ENCODE measurements at regions not wholly inside any gene's neighbourhood (a gene's known extent, or its start where the extent isn't known, plus 50 kb on each side); places are given as distances from the start of the nearest gene placed in this dataset.

DNA sequence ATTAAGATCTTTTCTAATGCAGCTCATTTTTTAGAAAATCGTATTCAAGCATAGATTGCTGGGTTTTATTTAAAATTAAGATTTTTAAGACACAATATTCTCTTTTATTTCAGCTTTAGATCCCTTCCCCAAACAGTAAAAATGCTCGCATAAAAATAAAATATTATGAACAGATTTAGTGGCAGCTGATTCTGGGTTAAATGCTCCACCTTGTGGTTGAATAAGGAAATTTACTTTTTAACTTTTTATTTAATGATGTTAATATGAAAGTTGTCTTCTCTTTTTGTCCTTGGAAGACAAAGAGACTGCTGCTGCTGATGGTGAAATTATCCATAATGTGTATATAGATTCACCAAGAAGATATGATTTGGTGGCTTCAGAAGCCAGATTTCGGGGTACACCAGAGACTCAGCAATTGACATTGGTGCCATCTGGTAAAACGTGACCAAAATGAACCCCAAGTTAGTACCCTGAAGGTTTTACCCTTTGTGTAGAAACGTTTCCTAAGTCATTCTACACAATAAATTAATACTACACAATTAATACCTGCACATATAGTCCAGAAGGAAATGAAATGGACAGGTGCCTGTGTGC lies 128.0 kb downstream of the ADAMTS1 start:
- CTCF ChIA-PET: interaction anchor here (0.7 to 1.2 kb wide), 4 partner anchors 122 to 548 kb away, joined by 3 to 5 read pairs (median 4); partner anchors contain the start of gene APP
- Histone ChIP-seq H3K9me2 (replicated peaks; ENCODE audit: low read length) (no peaks in the 10 kb centered on the region), H3K27me3 (ENCODE audit: low read length) (no peaks in the 10 kb centered on the region), H3F3A (ENCODE audit: low read length, unreplicated experiment) (no peaks in the 10 kb centered on the region), H3K4me2 (ENCODE audit: low read length) (no peak overlapping the region), H3K79me2 (ENCODE audit: low read length) (no peaks in the 10 kb centered on the region), H3K4me3 (ENCODE audit: low read length) (no peak overlapping the region), H3K36me3 (ENCODE audit: low read depth, low read length) (no peaks in the 10 kb centered on the region), H2AFZ (ENCODE audit: low read length) (no peak overlapping the region), H3K4me1 (ENCODE audit: insufficient read depth, low read length) (peaks cover 13% of the 10 kb centered on the region; the same call in 1 of the 2 replicates), H3K27ac (ENCODE audit: low read length) (no peak overlapping the region), H3K9me3 (ENCODE audit: low read length) (no peaks in the 10 kb centered on the region), H4K20me1 (ENCODE audit: low read length) (no peaks in the 10 kb centered on the region), H3K9ac (ENCODE audit: low read length) (no peak overlapping the region)
- no TSS peak for BruUV-seq (replicated peaks)
- POLR2A ChIA-PET (ENCODE audit: unreplicated experiment): interaction anchor here (0.7 kb wide), 1 partner anchor 29 kb away, joined by 3 read pairs; no protein-coding TSS in a partner anchor
- DNase-seq: peak; percentile 60
- intact Hi-C loops (cut with micrococcal nuclease): loop anchor here (1.0 to 10.0 kb wide), 6 partner anchors 210 to 835 kb away; partner anchors contain the start of gene APP
- peak; percentile 20; the same call in 1 of the 2 replicates for ATAC-seq
- TF ChIP-seq, protein P1, sequence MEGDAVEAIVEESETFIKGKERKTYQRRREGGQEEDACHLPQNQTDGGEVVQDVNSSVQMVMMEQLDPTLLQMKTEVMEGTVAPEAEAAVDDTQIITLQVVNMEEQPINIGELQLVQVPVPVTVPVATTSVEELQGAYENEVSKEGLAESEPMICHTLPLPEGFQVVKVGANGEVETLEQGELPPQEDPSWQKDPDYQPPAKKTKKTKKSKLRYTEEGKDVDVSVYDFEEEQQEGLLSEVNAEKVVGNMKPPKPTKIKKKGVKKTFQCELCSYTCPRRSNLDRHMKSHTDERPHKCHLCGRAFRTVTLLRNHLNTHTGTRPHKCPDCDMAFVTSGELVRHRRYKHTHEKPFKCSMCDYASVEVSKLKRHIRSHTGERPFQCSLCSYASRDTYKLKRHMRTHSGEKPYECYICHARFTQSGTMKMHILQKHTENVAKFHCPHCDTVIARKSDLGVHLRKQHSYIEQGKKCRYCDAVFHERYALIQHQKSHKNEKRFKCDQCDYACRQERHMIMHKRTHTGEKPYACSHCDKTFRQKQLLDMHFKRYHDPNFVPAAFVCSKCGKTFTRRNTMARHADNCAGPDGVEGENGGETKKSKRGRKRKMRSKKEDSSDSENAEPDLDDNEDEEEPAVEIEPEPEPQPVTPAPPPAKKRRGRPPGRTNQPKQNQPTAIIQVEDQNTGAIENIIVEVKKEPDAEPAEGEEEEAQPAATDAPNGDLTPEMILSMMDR (conservative IDR thresholded peaks at IDR 0.05; ENCODE audit: low read depth, low read length): peak; percentile 77
- TF ChIP-seq EZH2phosphoT487 (IDR thresholded peaks at IDR 0.05; ENCODE audit: borderline replicate concordance, low read length): no peak
- no peak for TF ChIP-seq EZH2 (IDR thresholded peaks at IDR 0.05; ENCODE audit: low read length, unreplicated experiment)

DNA sequence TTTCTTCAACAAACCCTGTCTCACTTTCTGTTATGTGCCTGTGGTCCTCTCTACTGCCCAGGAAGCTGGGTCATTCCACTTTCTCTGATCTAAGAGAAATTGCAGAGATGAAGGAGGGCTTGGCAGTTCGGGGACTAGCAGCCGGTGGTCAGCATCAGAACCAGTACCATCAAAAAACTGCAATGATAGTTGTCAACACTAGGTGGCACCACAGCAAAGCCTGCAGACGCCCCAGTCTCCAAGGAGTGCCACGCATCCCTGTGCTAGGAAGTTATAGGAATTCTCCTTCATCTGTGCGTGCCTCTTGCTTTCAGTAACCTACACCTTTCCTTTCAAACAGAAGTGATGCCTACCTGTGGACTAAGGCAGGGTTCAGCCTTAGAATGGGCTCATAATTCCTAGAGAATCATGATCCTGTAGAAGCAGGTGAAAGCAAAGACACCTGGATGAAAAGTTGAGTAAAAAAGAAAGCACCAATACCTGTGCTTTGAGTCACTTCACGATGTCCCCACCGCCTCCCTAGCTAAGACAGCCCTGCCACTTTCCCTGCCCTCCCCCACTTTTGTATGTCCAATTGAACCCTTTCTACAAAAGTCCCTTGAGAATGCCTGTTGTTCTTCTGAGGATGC lies 129.2 kb downstream of the ADAMTS1 start:
- Histone ChIP-seq H4K20me1 (ENCODE audit: low read length) (no peaks in the 10 kb centered on the region), H3K79me2 (ENCODE audit: low read length) (no peaks in the 10 kb centered on the region), H3K9me3 (ENCODE audit: low read length) (no peaks in the 10 kb centered on the region), H3K4me1 (ENCODE audit: insufficient read depth, low read length) (peaks cover 13% of the 10 kb centered on the region; the same call in 1 of the 2 replicates), H3F3A (ENCODE audit: low read length, unreplicated experiment) (no peaks in the 10 kb centered on the region), H2AFZ (ENCODE audit: low read length) (peak overlapping the region; percentile 61), H3K4me2 (ENCODE audit: low read length) (peak overlapping the region; percentile 67), H3K9ac (ENCODE audit: low read length) (no peak overlapping the region), H3K27me3 (ENCODE audit: low read length) (no peaks in the 10 kb centered on the region), H3K9me2 (replicated peaks; ENCODE audit: low read length) (no peaks in the 10 kb centered on the region), H3K36me3 (ENCODE audit: low read depth, low read length) (no peaks in the 10 kb centered on the region), H3K4me3 (ENCODE audit: low read length) (peak overlapping the region; percentile 51), H3K27ac (ENCODE audit: low read length) (no peak overlapping the region)
- no TSS peak for BruUV-seq (replicated peaks)
- POLR2A ChIA-PET (ENCODE audit: unreplicated experiment): no interaction called here
- DNase-seq: peak; percentile 80
- CTCF ChIA-PET: no interaction called here
- intact Hi-C loops (cut with micrococcal nuclease): loop anchor here (5.0 to 10.0 kb wide), 4 partner anchors 209 to 834 kb away; no protein-coding TSS in a partner anchor
- ATAC-seq: peak; percentile 82
- TF ChIP-seq, protein P1 (conservative IDR thresholded peaks at IDR 0.05; ENCODE audit: low read depth, low read length): peak; percentile 90
- no peak for TF ChIP-seq EZH2 (IDR thresholded peaks at IDR 0.05; ENCODE audit: low read length, unreplicated experiment)

DNA sequence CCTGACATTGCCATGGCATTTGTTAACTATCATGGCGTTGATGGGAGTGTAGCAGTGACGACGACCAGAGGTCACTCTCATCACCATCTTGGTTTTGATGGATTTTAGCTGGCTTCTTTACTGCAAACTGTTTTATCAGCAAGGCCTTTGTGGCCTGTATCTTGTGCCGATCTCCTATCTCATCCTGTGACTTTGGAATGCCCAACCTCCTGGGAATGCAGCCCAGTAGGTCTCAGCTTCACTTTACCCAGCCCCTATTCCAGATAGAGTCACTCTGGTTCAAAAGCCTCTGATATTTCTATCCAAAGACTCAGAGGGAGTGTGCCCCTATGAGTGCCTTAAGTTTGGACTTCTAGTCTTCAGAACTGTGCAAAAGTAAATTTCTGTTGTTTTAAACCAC lies 130.1 kb downstream of the ADAMTS1 start:
- Histone ChIP-seq H3K9me3 (ENCODE audit: low read length) (no peaks in the 10 kb centered on the region), H3K36me3 (ENCODE audit: low read depth, low read length) (no peaks in the 10 kb centered on the region), H4K20me1 (ENCODE audit: low read length) (no peaks in the 10 kb centered on the region), H3K4me3 (ENCODE audit: low read length) (no peak overlapping the region), H3K9ac (ENCODE audit: low read length) (no peak overlapping the region), H3K79me2 (ENCODE audit: low read length) (no peaks in the 10 kb centered on the region), H3K27me3 (ENCODE audit: low read length) (no peaks in the 10 kb centered on the region), H3F3A (ENCODE audit: low read length, unreplicated experiment) (no peaks in the 10 kb centered on the region), H3K9me2 (replicated peaks; ENCODE audit: low read length) (no peaks in the 10 kb centered on the region), H3K4me1 (ENCODE audit: insufficient read depth, low read length) (peaks cover 13% of the 10 kb centered on the region; the same call in 1 of the 2 replicates), H2AFZ (ENCODE audit: low read length) (no peak overlapping the region), H3K27ac (ENCODE audit: low read length) (no peak overlapping the region), H3K4me2 (ENCODE audit: low read length) (no peak overlapping the region)
- ATAC-seq: no peak
- ChIA-PET CTCF (no interaction called here), POLR2A (ENCODE audit: unreplicated experiment) (no interaction called here)
- TF ChIP-seq EZH2 (IDR thresholded peaks at IDR 0.05; ENCODE audit: low read length, unreplicated experiment): no peak
- no peak for TF ChIP-seq EZH2phosphoT487 (IDR thresholded peaks at IDR 0.05; ENCODE audit: borderline replicate concordance, low read length)
- TF ChIP-seq, protein P1 (conservative IDR thresholded peaks at IDR 0.05; ENCODE audit: low read depth, low read length): no peak
- intact Hi-C loops (cut with micrococcal nuclease): loop anchor here (5.0 to 10.0 kb wide), 4 partner anchors 208 to 833 kb away; no protein-coding TSS in a partner anchor
- BruUV-seq (replicated peaks): no TSS peak
- DNase-seq: no peak

Measured in PC-3 (cell line).